ENCODE measurements at regions not wholly inside any gene's neighbourhood (a gene's known extent, or its start where the extent isn't known, plus 50 kb on each side); places are given as distances from the start of the nearest gene placed in this dataset.

- no peak for TF ChIP-seq GATA2 (IDR thresholded peaks at IDR 0.05; ENCODE audit: low read depth, low read length)
- no peak for TF ChIP-seq GATA3 (IDR thresholded peaks at IDR 0.05; ENCODE audit: low read depth, low read length)
Observed at GRCh38 chr12:82529101-82529500, 157.6 kb upstream of the TMTC2 start.

GRCh38 chr12:82529954-82530353 lies 156.8 kb upstream of the TMTC2 start:
- TF ChIP-seq GATA2 (IDR thresholded peaks at IDR 0.05; ENCODE audit: low read depth, low read length) (no peak), GATA3 (IDR thresholded peaks at IDR 0.05; ENCODE audit: low read depth, low read length) (no peak)

GRCh38 chr12:82530394-82530793 lies 156.3 kb upstream of the TMTC2 start:
- TF ChIP-seq GATA3 (IDR thresholded peaks at IDR 0.05; ENCODE audit: low read depth, low read length) (no peak), GATA2 (IDR thresholded peaks at IDR 0.05; ENCODE audit: low read depth, low read length) (no peak)

GRCh38 chr12:82533341-82533740 lies 153.4 kb upstream of the TMTC2 start:
- TF ChIP-seq GATA2 (IDR thresholded peaks at IDR 0.05; ENCODE audit: low read depth, low read length) (no peak), GATA3 (IDR thresholded peaks at IDR 0.05; ENCODE audit: low read depth, low read length) (no peak)

GRCh38 chr12:82537436-82537835 lies 149.3 kb upstream of the TMTC2 start:
- TF ChIP-seq GATA2 (IDR thresholded peaks at IDR 0.05; ENCODE audit: low read depth, low read length) (no peak), GATA3 (IDR thresholded peaks at IDR 0.05; ENCODE audit: low read depth, low read length) (no peak)

GRCh38 chr12:82554529-82554928 lies 132.2 kb upstream of the TMTC2 start:
- TF ChIP-seq GATA3 (IDR thresholded peaks at IDR 0.05; ENCODE audit: low read depth, low read length) (no peak), GATA2 (IDR thresholded peaks at IDR 0.05; ENCODE audit: low read depth, low read length) (no peak)

GRCh38 chr12:82555699-82556098 lies 131.0 kb upstream of the TMTC2 start:
- no peak for TF ChIP-seq GATA2 (IDR thresholded peaks at IDR 0.05; ENCODE audit: low read depth, low read length)
- TF ChIP-seq GATA3 (IDR thresholded peaks at IDR 0.05; ENCODE audit: low read depth, low read length): 0 out of 2 replicates have a peak, but pooled peaks have one; percentile 37

GRCh38 chr12:82565966-82566365 lies 120.7 kb upstream of the TMTC2 start:
- TF ChIP-seq GATA3 (IDR thresholded peaks at IDR 0.05; ENCODE audit: low read depth, low read length) (no peak), GATA2 (IDR thresholded peaks at IDR 0.05; ENCODE audit: low read depth, low read length) (no peak)

GRCh38 chr12:82567688-82568087 lies 119.0 kb upstream of the TMTC2 start:
- no peak for TF ChIP-seq GATA3 (IDR thresholded peaks at IDR 0.05; ENCODE audit: low read depth, low read length)
- no peak for TF ChIP-seq GATA2 (IDR thresholded peaks at IDR 0.05; ENCODE audit: low read depth, low read length)

- TF ChIP-seq GATA2 (IDR thresholded peaks at IDR 0.05; ENCODE audit: low read depth, low read length) (no peak), GATA3 (IDR thresholded peaks at IDR 0.05; ENCODE audit: low read depth, low read length) (no peak)
Observed at GRCh38 chr12:82574191-82574590, 112.5 kb upstream of the TMTC2 start.

GRCh38 chr12:82578725-82579124 lies 108.0 kb upstream of the TMTC2 start:
- TF ChIP-seq GATA3 (IDR thresholded peaks at IDR 0.05; ENCODE audit: low read depth, low read length): no peak
- no peak for TF ChIP-seq GATA2 (IDR thresholded peaks at IDR 0.05; ENCODE audit: low read depth, low read length)

GRCh38 chr12:82583756-82584155 lies 103.0 kb upstream of the TMTC2 start:
- TF ChIP-seq GATA3 (IDR thresholded peaks at IDR 0.05; ENCODE audit: low read depth, low read length) (no peak), GATA2 (IDR thresholded peaks at IDR 0.05; ENCODE audit: low read depth, low read length) (no peak)

- no peak for TF ChIP-seq GATA3 (IDR thresholded peaks at IDR 0.05; ENCODE audit: low read depth, low read length)
- no peak for TF ChIP-seq GATA2 (IDR thresholded peaks at IDR 0.05; ENCODE audit: low read depth, low read length)
Observed at GRCh38 chr12:82593143-82593542, 93.6 kb upstream of the TMTC2 start.

GRCh38 chr12:82593901-82594396 lies 92.8 kb upstream of the TMTC2 start:
- TF ChIP-seq GATA3 (IDR thresholded peaks at IDR 0.05; ENCODE audit: low read depth, low read length): no peak
- TF ChIP-seq GATA2 (IDR thresholded peaks at IDR 0.05; ENCODE audit: low read depth, low read length): no peak

GRCh38 chr12:82595941-82596340 lies 90.8 kb upstream of the TMTC2 start:
- no peak for TF ChIP-seq GATA3 (IDR thresholded peaks at IDR 0.05; ENCODE audit: low read depth, low read length)
- no peak for TF ChIP-seq GATA2 (IDR thresholded peaks at IDR 0.05; ENCODE audit: low read depth, low read length)

- TF ChIP-seq GATA3 (IDR thresholded peaks at IDR 0.05; ENCODE audit: low read depth, low read length) (no peak), GATA2 (IDR thresholded peaks at IDR 0.05; ENCODE audit: low read depth, low read length) (no peak)
Observed at GRCh38 chr12:82596483-82596882, 90.2 kb upstream of the TMTC2 start.

Measured in SH-SY5Y (cell line).